GOT3 (cell line): ENCODE measurements at regions not wholly inside any gene's neighbourhood (a gene's known extent, or its start where the extent isn't known, plus 50 kb on each side); places are given as distances from the start of the nearest gene placed in this dataset.
"Not testable (repeated sequence)": the region's sequence is repeated elsewhere in the genome, so short reads cannot be mapped to it uniquely, and the experiment has no call there.

Source experiments
- DNase-seq: peaks from one replicate; lab custom pipeline; 2025; ENCODE audit warnings: mixed read lengths; lab: John Stamatoyannopoulos, UW

DNA sequence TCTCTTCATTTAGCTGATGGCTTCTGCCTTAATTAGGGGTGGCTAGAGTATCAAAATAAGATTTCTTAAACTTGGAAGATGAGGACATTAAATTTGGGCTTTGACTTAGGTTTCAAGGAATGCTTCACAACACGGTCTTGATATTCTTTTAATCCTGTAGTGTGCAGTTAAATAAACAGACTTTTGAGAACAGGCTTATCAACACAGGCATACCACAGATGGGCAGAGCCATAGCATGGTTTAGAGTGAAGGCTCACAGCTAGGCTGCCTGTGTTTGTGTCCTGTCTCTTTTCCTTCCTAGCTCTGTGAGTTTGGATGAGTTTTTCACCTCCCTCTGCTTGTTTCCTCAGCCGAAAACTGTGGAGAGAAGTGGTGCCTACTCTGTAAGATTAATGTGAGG is 102.3 kb upstream of the IPO9 start:
- no peak for DNase-seq

DNA sequence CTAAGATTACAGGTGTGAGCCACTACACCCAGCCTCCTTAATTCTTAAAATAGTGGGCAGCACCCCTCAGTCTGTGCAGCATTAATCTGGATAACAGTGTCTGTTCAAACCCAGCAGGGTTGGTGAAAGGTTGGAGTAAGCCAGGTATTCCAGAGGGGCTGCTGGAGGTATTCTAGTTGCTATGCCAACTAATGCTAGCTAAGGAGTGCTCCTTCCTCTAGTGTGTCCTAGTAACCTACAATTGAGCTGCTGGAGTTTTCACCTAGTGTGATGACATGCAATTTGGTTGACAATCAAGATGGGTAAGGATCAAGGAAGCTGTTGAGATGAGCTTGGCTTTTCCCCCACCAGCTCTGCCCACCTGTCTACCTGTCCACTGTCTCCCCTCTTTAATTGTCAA is 100.2 kb upstream of the IPO9 start:
- no peak for DNase-seq

DNA sequence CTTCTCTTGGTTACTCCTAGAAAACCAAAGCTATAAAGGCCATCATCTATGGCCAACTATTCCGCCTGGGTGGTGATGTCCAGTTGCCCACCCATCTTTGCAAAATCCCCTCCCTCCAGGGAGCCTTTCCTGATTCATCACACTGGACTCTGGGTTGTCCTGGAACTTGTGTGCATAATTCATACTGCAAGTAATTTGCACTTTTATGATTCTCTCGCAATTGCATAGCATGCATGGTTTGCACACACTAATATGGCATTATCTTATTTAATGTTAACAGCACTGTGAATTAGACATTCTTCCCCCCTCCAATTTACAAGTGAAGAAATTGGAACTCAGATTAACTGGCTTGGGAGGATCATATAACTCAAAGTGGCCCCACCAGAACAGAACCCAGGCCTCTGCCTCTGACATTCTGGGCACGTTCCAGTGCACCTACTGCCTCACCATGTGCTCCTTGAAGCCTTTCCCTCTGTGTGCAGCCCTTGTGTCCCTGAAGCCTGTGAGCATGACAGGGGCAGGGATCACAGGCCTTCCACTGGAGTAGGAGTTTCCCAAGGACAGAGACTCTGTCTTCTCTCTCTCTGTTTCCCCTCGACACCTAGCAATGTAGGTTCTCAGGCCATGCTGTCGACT is 98.9 kb upstream of the IPO9 start:
- DNase-seq, result no peak

DNA sequence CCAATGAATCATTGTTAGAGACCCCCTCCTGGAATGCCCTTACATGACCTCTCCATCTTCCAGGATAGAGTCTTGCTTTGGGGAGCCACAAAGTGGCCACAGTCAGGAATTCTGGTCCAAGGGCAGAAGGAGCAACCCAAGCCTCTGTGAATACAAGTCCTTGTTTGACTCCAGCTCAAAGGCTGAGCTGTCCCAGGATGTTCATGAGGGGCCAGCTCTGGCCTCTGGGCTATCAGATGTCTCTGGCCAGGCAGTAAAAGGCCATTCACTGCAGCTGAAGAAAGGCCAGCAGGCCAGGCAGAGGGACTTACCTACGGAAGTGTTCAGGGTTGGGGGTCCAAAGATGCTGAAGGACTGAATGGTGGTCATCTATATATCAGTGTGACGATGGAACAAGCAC is 98.3 kb upstream of the IPO9 start:
- DNase-seq, result no peak

DNA sequence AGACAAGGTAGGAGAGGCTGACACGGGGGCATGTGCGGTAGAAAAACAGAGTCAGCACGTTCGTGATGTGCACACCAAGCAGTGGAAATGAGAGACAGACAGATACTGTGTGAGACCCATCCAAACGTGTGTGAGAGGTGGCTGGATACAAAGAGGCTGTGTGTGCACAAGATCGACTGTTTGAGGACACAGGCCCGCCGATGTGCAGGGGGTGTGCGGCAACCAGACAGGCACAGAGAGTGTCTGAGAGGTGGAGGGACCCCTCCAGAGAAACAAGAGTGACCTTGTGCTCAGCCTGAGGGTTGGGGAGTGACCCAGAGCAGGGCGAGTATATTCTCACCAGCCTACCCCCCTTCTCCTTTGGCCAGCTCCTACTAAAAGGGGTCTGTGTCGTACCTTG is 97.8 kb upstream of the IPO9 start:
- no peak for DNase-seq

DNA sequence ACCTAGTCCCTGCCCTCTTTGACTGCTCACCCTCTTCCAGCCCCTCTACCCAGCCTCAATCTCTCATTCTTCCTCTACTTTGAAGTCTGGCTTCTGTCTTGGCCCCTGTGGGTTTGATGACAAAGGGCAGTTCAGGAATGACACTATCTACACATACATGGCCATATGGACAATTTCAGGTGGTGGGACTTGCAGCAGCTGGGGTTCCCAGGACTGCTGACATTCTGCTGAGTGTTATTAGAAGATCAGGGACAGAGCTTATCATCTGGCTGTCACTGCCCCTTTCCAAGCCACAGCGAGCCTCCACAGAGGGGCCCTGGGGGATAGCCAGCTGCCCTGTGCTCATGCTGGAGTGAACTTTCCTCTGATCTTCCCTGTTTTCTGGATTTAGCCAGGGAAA is 97.4 kb upstream of the IPO9 start:
- no peak for DNase-seq

DNA sequence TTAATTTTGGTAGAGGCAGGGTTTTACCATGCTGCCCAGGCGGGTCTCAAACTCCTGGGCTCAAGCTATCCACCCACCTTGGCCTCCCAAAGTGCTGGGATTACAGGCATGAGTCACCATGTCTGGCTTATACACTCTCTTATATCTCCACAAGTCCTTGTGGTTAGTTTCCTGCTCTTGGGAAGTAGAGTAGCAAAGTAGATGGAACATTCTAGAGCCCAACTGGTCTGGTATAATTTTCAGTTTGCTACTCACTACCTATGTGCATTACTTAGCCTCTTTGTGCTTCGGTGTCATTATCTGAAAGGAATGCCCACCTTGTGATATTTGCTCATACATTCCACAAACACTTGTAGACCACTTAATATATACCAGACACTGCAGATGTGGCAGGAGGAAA is 96.6 kb upstream of the IPO9 start:
- no peak for DNase-seq

DNA sequence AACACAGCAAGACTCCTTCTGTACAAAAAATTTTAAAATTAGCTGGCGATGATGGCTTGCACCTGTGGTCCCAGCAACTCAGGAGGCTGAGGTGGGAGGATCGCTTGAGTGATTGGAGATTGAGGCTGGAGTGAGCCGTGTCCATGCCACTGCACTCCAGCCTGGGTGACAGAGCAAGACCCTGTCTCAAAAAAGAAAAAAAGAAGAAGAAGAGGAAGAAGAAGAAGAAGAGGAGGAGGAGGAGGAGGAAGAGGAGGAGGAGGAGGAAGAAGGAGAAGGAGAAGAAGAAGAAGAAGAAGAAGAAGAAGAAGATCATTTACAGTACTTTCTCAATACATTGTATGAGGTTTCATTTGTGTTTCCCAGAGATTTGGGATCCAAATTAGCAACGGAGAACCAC is 94.7 kb upstream of the IPO9 start:
- DNase-seq, result not testable (repeated sequence)

DNA sequence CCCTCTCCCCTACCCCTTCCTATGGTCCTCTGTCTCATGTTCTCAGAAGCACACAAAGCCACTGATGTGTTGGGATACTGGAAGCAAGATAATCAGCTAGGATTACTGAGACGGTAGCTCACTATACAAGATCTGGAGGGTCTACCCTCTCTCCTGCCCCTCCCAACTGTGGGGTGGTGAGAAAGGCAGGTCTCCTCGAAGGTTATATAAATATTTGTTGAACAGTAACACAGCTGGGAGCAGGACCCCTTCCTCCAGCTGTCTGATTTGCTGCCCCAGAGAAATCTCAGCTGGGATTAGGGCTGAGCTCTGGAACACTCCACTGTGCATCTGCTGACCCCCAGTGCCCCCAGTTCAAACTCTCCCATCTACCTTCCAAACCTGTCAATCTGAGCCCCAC is 94.2 kb upstream of the IPO9 start:
- no peak for DNase-seq

DNA sequence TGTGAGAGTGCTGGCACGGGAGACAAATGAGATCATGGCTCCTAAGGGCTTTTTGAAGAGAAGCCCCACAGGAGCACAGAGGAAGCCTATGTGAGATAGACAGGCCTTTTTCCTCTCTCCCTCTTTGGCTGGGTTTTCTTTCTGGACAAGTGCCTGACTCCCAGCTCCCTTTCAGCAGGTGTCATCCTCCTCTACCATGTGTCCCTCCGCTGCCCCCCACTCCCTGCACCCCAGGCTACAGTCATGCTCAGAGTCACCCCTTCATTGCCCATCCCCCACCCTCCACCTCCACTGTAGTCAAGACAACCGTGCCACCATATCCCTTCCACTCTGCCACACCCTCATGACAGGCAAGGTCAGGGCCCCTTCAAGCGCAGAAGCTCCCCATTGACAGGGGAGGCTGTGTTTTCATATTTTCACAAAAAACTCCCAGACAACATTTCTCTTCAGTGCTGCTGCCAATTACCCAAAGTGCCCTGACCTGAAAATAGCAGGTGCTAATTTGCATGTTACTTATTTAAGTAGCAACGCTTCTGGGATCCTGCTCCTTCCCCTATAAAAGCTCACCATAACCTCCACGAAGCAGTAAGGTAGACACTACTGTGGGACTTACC is 92.1 kb upstream of the IPO9 start:
- DNase-seq, result no peak

DNA sequence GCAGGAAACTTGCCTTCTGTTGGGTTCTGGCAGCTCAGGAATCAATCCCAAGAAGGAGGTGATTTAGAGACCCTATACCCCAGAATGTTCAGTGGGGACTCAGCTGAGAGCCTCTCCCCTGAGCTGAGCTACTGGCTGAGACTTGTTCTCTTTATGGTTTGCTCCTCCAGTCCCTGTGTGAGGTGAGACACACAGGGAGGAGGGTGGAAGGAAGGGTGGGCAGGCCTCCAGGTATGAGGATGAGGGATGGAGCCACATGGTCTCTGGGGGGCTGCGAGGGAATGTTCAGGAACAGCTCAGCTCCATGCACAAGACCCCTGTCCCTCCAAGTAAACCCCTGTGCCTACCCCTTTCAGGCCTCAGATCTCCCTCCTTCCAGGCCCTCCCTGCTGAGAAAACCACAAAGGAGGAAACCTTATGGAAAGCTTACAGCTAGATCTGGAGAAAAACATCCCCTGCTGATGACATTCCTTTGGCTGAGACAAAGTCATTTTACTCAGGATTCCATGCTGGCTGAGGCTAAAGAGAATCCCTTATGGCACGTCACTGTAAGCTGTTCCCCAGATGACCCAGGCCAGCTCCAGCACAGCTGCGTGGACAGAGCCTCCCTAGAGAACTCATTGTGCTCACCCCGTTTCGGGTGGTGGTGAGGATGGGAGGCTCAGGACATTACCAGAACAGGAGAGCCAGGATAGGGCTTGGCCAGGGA is 91.5 kb upstream of the IPO9 start:
- DNase-seq, result no peak

DNA sequence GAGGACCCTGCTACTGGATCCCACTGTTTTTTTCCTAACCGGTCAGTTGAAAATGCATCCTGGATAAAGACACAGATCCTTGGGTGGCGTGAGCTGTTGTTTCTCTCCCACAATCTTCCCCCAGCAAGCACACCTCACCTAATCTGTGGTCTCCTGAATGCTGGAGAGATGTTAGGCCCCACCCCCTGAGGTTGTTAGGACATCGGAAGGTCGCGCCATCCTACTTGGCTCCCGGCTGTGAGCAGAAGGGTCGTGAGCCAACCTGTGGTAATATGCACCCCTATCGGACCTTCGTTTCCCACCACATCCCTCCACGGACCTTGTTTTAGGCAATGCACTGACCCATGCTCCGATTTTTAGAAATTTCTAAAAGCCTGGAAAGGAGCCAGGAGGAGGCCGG is 89.9 kb upstream of the IPO9 start:
- no peak for DNase-seq

DNA sequence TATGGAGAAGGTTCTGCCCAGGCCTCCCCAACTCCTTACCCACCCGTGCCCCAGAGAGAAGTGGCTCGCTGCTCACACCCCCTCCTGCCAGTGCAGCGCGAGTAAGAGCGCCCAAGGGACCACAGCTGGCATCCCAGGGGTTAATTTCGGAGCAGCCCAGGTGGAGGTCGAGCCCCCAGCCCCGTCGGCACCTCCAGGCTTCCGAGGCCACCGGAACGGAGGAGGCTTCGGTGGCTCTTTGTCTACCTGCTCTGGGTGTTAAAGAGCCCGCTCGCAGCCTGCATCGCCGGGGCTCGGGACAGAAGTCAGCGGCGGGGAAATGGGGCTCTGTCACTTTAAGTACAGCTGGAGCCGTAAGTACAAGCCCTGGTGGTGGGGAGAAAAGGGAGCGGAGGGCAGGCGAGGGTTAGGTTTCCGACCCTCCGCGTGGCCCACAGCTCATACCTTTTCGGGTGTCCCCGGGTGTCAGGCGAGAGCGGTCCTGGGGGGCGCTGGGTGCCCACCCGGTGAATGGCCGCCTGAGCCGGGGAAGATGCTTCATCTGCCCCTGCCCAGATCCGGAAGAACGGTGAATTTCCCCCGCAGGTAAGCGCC is 89.4 kb upstream of the IPO9 start:
- no peak for DNase-seq

DNA sequence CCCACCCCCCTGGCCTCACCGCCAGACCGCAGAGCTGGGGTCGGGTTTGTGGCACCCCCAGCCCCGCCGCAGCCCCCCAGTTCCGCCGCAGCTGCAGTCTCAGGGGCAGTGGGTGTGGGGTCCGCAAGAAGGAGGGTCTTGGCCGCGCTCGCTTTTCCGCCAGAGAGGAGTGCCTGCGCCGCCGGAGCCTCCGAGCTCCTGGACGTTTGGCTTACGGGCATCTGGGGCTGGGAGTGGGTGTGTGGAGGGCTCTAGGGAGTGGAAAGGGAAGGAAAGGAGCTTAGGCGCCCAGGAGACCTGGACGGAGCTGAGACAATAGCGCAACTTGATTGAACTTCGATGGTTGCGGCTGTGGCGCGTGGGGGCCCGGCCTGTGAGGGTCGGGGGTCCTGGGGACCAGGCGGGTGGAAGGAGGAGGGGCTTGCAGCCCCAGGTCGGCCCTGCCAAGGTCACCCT is 88.8 kb upstream of the IPO9 start:
- DNase-seq, result no peak

DNA sequence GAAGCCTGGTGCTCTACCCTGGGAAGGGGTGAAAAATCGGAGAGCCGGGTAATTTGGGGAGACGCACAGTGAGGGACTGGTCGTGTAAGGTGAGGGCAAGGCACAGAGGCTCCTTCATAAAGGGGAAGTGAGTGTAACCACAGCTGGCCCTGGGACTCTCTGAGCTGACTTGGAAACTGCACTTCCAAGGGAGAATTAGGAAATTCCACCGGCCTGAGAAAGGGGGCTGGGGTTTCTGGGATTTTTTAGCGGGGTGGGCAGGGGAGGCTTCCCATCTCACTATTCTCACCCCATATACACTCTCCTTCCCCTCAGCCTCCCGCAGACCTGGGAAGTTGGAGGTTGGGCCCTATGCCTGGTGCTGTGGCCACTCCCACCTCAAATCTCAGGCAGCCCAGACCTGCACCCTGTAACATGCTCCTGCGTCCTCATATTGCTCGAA is 88.3 kb upstream of the IPO9 start:
- no peak for DNase-seq

DNA sequence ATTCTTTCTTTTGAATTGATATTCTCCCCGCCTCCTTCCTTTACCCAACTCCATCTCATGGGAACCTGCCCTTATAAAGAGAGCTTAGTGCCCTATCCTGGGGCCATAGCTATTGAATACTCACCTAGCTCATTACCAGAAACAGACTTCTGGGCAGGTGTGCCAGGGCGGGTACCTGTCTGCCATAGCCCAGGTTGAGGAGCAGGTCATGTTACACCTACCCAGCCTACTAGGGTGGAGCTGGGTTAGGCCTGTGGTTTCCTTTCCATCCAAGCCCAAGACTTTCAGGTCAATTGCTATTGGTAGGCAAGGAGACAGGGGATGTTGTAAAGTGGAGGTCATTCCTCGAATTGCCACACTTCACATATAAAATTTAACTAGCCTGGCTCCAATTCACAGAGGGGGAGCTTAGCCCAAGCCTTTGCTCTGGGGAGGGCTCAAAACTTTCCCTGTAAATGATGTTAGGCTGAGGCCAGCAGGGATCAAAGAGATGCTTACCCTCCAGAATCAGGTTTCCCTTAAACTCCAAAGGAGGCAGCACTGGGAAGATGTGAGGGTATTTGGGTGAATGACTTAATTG is 87.1 kb upstream of the IPO9 start:
- DNase-seq, result no peak

DNA sequence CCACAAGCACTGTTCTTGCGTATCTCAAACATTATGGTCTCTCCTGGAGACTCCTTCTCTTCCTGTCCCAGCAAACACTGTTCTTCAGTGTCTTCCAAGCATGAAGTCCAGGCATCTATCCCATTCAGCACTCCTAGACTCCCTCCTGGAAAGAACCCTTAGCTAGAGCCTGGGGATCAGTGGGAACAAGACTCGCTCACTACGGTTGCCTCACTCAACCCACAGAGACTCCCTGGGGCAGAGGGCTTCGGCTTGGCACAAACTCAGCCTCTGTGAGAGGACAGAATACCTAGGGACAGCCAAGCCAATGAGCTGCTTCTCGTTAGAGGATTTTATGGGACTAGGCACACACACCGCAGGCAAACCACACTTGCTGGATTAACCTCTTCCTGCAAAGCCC is 86.5 kb upstream of the IPO9 start:
- no peak for DNase-seq

DNA sequence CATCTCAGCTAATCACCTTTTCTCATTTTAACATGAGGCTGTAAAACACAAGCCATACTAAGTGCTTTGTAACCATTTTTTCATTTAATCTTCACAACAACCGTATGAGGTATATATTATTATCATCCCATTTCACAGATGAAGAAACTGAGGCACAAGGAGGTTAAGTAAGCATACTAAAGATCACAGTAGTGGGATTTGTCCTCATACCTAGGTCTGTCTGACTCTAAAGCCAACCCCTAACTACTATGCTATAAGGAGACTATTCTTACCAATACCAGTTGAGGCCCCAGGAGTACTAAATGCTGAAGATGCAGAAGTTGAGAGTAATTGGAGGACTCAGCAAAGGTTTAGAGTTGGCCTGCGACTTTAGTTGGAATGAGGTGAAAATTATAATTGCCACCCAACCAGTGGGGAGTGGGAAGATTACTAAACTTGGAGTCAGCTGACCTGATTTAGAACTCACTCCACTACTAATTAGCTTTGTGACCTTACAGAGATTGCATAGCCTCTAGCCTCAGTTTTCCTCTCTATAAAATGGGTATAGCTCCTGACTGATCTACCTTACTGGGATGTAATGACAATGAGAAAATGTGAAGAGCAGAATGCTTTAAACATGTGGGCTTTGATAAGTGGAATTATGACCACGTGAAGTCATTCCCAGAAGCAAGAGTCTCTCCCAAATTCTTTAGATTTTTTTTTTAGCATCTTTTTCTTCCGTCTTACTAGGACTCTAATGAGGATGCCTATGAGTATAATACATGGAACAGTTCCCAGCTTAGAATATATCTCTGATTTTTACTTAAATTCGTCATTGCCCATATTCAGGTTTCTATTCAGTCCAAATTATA is 85.8 kb upstream of the IPO9 start:
- DNase-seq, result no peak

DNA sequence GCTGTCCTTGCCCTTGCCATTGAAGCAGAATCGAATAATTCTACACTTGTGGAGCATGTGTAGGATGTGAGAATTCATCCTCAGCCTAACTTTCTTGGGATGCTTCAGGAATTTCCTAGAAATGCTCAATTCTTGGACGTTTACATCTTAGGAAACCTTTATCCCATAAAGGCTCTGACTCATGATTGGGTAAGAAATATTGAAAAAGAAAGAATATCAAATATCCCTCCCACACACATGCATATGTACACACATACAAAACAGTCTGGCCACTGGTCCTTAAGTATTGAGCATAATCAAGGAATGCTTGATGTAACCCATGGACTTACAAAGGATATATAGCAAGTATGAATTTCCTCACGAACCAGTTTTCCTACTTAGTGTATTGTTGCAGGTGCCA is 83.9 kb upstream of the IPO9 start:
- DNase-seq, result no peak

DNA sequence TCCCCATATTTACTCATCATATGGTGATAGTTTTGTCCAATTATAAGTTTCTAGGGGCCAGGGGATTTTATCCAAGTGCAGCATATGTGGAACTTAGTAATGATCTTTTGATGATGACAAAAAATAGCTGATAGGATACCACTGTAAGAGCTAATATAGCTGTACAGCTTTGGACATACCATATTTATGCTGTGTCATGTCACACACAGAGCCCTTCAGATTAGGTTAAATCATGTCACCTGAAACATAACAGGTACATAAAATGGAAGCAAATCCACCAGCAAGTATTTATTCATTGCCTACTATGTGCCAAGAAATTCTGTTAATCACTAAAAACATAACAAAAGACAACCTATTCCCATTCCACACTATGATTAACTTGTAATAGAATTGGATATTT is 82.8 kb upstream of the IPO9 start:
- no peak for DNase-seq

DNA sequence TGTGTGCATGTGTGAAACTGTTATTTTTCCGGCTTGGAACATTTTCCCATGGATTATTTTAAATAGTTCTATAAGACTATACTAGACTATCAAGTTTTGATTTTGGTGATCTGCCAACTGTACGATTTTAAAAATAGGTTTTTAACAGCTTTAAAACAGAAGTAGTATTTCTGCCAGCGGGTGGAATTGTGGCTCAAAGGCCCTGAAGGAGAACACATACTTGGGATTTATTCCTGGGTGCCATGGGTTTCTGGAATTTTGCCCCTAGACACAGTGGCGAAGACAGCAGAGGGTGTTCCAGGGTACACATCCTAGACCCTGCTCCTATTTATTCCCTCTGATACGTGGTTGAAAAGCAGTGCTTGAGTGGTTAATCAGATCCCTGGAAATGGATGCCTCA is 81.7 kb upstream of the IPO9 start:
- no peak for DNase-seq

DNA sequence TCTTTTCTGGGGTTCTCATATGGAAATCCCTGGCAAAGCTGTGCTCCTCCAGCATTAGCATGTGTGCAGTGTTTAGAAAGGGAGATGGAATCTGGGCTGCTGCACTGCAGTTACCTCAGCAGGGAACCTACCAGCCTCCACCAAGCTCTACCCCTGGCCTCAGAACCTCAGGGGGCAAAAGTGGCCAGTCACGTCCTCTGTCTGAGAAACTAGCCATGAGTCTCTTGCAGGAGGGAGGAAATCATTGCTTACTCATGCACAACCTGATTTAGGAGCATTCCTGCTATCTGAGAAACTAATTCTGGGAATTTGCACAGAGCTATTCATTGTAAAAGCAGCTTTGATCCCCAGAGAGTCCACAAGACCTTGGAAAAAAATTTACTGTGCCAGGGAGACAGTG is 80.6 kb upstream of the IPO9 start:
- DNase-seq, result peak; percentile 88
